ENCODE measurements at regions not wholly inside any gene's neighbourhood (a gene's known extent, or its start where the extent isn't known, plus 50 kb on each side); places are given as distances from the start of the nearest gene placed in this dataset.

DNA sequence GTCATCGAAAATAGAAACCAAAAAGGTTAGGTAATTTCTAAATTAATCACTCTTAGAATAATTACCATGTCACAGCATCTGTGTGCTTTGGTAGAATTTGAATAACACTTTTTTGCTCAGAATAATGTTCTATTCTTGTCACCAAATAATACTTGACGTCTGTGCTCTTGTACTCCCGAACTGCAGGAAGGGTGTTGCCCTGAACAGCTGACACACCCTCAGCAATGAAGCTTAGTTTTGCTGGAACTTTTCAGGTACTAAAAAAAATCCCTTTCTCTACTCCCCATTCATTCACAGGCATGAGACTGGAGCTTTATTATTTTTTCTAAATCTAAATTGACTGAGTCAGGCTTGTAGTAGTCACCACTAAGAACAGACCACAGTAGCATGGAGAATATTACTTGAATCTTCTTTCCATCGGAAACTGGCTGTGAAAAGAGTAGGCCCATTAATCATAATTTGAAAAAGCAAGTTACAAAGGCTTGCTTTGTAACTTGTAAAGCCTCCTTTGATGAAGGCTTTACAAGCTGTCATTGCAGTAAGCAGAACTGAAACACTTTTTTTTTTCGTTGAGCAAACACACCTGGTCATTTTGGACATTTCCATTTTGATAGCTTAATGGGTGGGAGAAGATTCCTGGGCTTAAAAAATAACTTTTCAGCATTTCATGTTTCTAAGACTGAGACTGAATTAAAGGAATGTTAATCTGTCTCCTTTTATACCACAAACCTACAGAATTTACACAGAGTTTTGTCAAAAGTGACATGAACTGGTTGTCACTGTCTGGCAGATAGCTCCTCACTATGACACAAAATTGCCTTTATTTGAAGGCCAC, 70.3 kb upstream of the PELI1 start:
- TF ChIP-seq, protein P1, sequence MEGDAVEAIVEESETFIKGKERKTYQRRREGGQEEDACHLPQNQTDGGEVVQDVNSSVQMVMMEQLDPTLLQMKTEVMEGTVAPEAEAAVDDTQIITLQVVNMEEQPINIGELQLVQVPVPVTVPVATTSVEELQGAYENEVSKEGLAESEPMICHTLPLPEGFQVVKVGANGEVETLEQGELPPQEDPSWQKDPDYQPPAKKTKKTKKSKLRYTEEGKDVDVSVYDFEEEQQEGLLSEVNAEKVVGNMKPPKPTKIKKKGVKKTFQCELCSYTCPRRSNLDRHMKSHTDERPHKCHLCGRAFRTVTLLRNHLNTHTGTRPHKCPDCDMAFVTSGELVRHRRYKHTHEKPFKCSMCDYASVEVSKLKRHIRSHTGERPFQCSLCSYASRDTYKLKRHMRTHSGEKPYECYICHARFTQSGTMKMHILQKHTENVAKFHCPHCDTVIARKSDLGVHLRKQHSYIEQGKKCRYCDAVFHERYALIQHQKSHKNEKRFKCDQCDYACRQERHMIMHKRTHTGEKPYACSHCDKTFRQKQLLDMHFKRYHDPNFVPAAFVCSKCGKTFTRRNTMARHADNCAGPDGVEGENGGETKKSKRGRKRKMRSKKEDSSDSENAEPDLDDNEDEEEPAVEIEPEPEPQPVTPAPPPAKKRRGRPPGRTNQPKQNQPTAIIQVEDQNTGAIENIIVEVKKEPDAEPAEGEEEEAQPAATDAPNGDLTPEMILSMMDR (IDR thresholded peaks at IDR 0.05; ENCODE audit: low read depth, low read length), result no peak
- no peak overlapping the region for H3K4me3 ChIP-seq (ENCODE audit: low read depth, low read length)

DNA sequence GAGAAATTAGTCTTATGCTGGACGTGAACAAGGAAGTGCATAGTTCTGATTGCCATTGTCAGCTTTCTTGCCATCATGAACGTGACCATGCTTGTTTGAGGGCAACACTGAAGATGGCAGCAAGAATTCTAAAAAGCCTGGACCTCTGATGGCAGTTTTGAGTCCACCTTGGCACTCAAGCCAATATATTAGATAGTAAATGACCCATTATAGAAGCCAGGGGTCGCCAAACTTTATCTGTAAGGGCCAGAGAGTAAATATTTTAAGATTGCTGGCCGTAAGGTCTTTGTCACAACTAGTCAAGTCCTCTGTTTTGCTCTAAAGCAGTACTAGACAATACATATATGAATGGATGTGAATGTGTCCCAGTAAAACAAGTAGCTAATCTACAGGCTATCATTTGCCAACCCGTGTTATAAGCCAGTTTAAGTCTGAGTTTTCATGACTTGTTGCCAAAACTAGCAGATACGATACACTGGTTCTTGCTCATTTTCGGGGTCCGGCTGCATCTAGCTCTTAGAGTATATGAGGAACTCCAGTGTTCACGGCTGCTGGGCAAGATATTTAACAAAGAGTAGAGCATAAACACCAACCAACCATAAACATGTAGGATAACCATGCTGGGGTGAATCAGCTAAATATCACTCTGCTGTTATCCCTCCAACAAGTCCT, 73.1 kb upstream of the PELI1 start:
- TF ChIP-seq, protein P1 (IDR thresholded peaks at IDR 0.05; ENCODE audit: low read depth, low read length), result no peak
- H3K4me3 ChIP-seq (ENCODE audit: low read depth, low read length), result no peak overlapping the region

DNA sequence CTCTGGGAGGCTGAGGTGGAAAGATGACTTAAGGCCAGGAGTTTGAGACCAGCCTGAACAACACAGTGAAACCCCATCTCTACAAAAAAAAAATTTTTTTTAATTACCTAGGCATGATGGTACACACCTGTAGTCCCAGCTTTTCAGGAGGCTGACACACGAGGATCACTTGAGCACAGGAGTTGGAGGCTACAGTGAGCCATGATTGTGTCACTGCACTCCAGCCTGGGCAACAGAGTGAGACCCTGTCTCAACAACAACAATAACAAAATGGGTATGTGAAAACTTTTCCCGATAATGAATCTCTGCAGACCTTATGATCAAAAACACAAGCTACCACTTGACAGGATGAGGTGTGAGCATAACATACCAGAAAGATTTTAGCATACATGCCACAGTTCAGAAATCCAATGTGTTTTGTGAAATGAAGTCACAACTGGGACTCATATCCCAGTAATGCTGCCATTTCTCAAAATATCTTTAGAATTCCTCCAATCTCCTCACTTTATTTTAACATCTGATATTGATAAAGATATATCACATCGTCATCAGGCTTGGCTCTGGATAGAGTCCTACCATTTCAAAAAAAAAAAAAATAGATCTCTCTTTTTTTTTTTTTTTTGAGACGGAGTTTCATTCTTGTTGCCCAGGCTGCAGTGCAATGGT, 74.0 kb upstream of the PELI1 start:
- TF ChIP-seq, protein P1 (IDR thresholded peaks at IDR 0.05; ENCODE audit: low read depth, low read length), result no peak
- H3K4me3 ChIP-seq (ENCODE audit: low read depth, low read length), result no peak overlapping the region

GRCh38 chr2:64219149-64219548, 74.9 kb upstream of the PELI1 start:
- TF ChIP-seq, protein P1 (IDR thresholded peaks at IDR 0.05; ENCODE audit: low read depth, low read length), result no peak
- no peak overlapping the region for H3K4me3 ChIP-seq (ENCODE audit: low read depth, low read length)

DNA sequence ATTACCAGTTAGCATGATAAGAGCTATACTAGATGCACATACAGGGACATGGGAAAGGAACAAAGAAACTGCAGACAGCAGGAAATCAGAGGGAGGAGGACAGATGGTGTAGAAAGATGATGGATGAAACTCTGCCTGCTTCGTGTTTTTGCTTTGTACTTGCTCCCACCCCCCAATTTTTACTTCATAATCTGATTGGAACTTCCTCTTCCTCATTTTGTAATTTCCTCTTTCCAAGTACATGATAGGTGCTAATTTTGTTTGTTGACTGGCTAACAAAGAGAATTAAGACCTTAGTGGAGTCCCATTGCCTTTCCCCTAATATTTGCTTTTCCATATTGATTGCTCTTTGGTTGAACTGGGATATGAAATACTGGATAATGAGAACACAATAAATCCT, 76.0 kb upstream of the PELI1 start:
- no peak overlapping the region for H3K4me3 ChIP-seq (ENCODE audit: low read depth, low read length)
- TF ChIP-seq, protein P1 (IDR thresholded peaks at IDR 0.05; ENCODE audit: low read depth, low read length), result no peak

GRCh38 chr2:64220894-64221617, 76.8 kb upstream of the PELI1 start:
- TF ChIP-seq, protein P1 (IDR thresholded peaks at IDR 0.05; ENCODE audit: low read depth, low read length), result no peak
- H3K4me3 ChIP-seq (ENCODE audit: low read depth, low read length), result no peak overlapping the region
